PC-9 (cell line): ENCODE measurements at regions not wholly inside any gene's neighbourhood (a gene's known extent, or its start where the extent isn't known, plus 50 kb on each side); places are given as distances from the start of the nearest gene placed in this dataset.

Experiments
- BruUV-seq: library from RNA; stranded (reverse); fragments of 400-500 nt; replicated peaks from 2 replicates; lab custom pipeline; 2021; lab: Mats Ljungman, UMichigan
- CTCF ChIA-PET: fragments of 300-600 bp; sonication (Branson Sonifier 250); formaldehyde crosslinking; loops from one replicate; lab custom pipeline; 2022; ENCODE audit warnings: antibody characterized with exemption; lab: Charles Lee
- POLR2A ChIA-PET: fragments of 300-600 bp; sonication (Branson Sonifier 250); formaldehyde crosslinking; loops from one replicate; lab custom pipeline; 2022; ENCODE audit warnings: antibody characterized with exemption; ENCODE audit not compliant: unreplicated experiment; lab: Charles Lee
- DNase-seq, 2 experiments: peaks; one replicate each; pipeline versions ENCODE4 v3.0.0 to v3.0.0-alpha.2; 2015 to 2022; ENCODE audit warnings: mixed read lengths in 1 of 2
- H2AFZ ChIP-seq: fragments of 200-600 bp; sonication (generic); 2 replicates; pipeline ENCODE4 v1.8.1; 2017; ENCODE audit warnings: antibody characterized with exemption
- H3F3A ChIP-seq: fragments of 200-600 bp; sonication (generic); 2 replicates; pipeline ENCODE4 v1.8.1; 2017; ENCODE audit warnings: antibody characterized with exemption, mild to moderate bottlenecking, low read depth; ENCODE audit not compliant: insufficient read depth
- H3K27ac ChIP-seq: fragments of 200-600 bp; sonication (generic); 2 replicates; pipeline ENCODE4 v1.6.1; 2016; ENCODE audit warnings: mixed run types
- H3K27me3 ChIP-seq: fragments of 200-600 bp; sonication (generic); 2 replicates; pipeline ENCODE4 v1.6.1; 2016; ENCODE audit warnings: low read depth, mixed run types; ENCODE audit not compliant: insufficient read depth
- H3K36me3 ChIP-seq: fragments of 200-600 bp; sonication (generic); 2 replicates; pipeline ENCODE4 v1.6.1; 2016; ENCODE audit warnings: low read depth, mixed run types
- H3K4me1 ChIP-seq: fragments of 200-600 bp; sonication (generic); replicated peaks from 2 replicates; pipeline ENCODE4 v1.6.1; 2016; ENCODE audit warnings: mixed run types; ENCODE audit not compliant: insufficient read depth
- H3K4me2 ChIP-seq: fragments of 200-600 bp; sonication (generic); 2 replicates; pipeline ENCODE4 v1.6.1; 2017; ENCODE audit warnings: mixed run types
- H3K4me3 ChIP-seq: fragments of 200-600 bp; sonication (generic); 2 replicates; pipeline ENCODE4 v1.6.1; 2016; ENCODE audit warnings: mixed run types
- H3K79me2 ChIP-seq: fragments of 200-600 bp; sonication (generic); 2 replicates; pipeline ENCODE4 v1.6.1; 2017; ENCODE audit warnings: low read depth, mixed run types
- H3K9me2 ChIP-seq: fragments of 200-600 bp; sonication (generic); 2 replicates; pipeline ENCODE4 v1.8.1; 2017; ENCODE audit warnings: mild to moderate bottlenecking; ENCODE audit not compliant: insufficient read depth
- H3K9me3 ChIP-seq: fragments of 200-600 bp; sonication (generic); 2 replicates; pipeline ENCODE4 v1.8.1; 2016; ENCODE audit warnings: low read depth; ENCODE audit not compliant: insufficient read depth
- H4K20me1 ChIP-seq: fragments of 200-600 bp; sonication (generic); 2 replicates; pipeline ENCODE4 v1.8.1; 2017; ENCODE audit not compliant: insufficient read depth
- EZH2 ChIP-seq: fragments of 200-600 bp; sonication (generic); IDR thresholded peaks from 2 replicates; pipeline ENCODE4 v1.8.0; 2017; ENCODE audit warnings: antibody characterized with exemption, low read depth
- intact Hi-C: fragments of 100-400 bp; cut with micrococcal nuclease; formaldehyde crosslinking; loops from one replicate; pipeline ENCODE4 v1.10.0; 2022; ENCODE audit not compliant: unreplicated experiment
- TF ChIP-seq, protein P1 (sequence below): fragments of 200-600 bp; sonication (generic); conservative IDR thresholded peaks from 2 replicates; pipeline ENCODE4 v1.6.1; 2017; ENCODE audit warnings: mixed run types, antibody characterized with exemption, mild to moderate bottlenecking, moderate library complexity

DNA sequence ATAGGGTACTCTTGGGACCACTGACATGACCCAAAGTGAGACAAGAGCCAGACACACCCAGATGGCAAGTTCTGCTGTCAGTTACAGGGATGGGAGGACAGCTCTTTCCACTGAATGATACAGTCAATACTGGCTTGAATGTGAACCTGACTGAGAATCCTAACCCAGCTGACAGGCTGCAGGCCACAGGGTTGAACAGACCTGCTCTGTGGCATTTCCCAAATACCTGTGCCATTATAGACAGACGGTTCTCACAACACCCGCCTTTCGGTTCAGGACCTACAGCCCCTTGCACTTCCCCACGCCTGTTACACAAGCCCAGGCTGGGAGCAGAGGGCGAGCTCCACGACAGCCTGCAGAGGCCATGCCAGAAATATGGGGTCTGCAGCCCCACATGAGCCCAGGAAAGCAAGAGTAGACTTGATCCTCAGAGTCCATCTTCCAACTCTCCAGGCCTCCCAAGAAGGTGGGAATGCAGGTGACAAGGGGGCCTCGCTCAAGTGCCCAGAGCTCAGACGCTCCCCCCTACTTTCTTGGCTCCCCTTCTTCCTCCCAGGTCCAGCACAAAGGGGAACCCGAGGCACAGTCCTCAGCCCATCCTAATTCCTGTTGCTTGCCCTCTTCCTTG is 314.3 kb downstream of the SOX9 start:
- CTCF ChIA-PET = interaction anchor here (0.6 kb wide), 1 partner anchor 1984 kb away, joined by 3 read pairs; no protein-coding TSS in a partner anchor
- POLR2A ChIA-PET = interaction anchor here (0.6 to 0.7 kb wide), 3 partner anchors 12 to 77 kb away, joined by 4 to 15 read pairs (median 6); no protein-coding TSS in a partner anchor
- TF ChIP-seq EZH2 = no peak
- TF ChIP-seq, protein P1, sequence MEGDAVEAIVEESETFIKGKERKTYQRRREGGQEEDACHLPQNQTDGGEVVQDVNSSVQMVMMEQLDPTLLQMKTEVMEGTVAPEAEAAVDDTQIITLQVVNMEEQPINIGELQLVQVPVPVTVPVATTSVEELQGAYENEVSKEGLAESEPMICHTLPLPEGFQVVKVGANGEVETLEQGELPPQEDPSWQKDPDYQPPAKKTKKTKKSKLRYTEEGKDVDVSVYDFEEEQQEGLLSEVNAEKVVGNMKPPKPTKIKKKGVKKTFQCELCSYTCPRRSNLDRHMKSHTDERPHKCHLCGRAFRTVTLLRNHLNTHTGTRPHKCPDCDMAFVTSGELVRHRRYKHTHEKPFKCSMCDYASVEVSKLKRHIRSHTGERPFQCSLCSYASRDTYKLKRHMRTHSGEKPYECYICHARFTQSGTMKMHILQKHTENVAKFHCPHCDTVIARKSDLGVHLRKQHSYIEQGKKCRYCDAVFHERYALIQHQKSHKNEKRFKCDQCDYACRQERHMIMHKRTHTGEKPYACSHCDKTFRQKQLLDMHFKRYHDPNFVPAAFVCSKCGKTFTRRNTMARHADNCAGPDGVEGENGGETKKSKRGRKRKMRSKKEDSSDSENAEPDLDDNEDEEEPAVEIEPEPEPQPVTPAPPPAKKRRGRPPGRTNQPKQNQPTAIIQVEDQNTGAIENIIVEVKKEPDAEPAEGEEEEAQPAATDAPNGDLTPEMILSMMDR = no peak
- peak overlapping the region; percentile 53 for H3K27ac ChIP-seq
- no peak overlapping the region for H2AFZ ChIP-seq
- no peaks in the 10 kb centered on the region for H3K36me3 ChIP-seq
- DNase-seq = peak; percentile 46 to 81
- H3K4me2 ChIP-seq = peak overlapping the region; percentile 13
- H3K9me2 ChIP-seq = no peaks in the 10 kb centered on the region
- BruUV-seq = no TSS peak
- H3K9me3 ChIP-seq = no peaks in the 10 kb centered on the region
- no peak overlapping the region for H3K4me3 ChIP-seq
- peaks cover 23% of the 10 kb centered on the region for H3K4me1 ChIP-seq
- intact Hi-C loops = no loop called here
- no peaks in the 10 kb centered on the region for H3K27me3 ChIP-seq
- H3F3A ChIP-seq = no peaks in the 10 kb centered on the region; the same call in 1 of the 2 replicates
- peaks cover 98% of the 10 kb centered on the region for H3K79me2 ChIP-seq
- H4K20me1 ChIP-seq = no peaks in the 10 kb centered on the region

DNA sequence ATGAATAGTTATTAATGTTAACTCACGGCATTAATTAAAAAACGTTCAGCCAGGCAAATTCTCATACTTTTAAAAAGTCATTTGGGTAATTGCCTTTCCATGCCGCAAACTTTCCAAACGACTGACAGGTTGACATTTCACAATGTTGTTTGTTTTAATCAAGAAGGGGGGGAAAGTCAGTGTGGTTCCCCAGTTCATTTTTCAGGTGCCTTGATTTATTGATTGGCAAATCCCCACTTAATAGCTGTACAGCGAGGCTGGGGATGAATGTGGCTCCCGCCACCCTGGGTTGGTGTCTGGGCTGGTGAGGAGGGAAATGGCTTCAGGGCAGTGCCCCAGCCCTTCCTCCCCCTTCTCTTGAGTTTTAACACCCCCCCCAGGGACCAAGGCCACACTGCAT is 318.0 kb downstream of the SOX9 start:
- Histone ChIP-seq H3K27ac (no peak overlapping the region), H3K4me3 (no peak overlapping the region), H2AFZ (no peak overlapping the region), H3K9me2 (no peaks in the 10 kb centered on the region), H4K20me1 (no peaks in the 10 kb centered on the region), H3K4me1 (peaks cover 19% of the 10 kb centered on the region), H3K79me2 (peaks cover 100% of the 10 kb centered on the region), H3K9me3 (no peaks in the 10 kb centered on the region), H3K27me3 (no peaks in the 10 kb centered on the region), H3K4me2 (no peak overlapping the region), H3F3A (no peaks in the 10 kb centered on the region; the same call in 1 of the 2 replicates), H3K36me3 (no peaks in the 10 kb centered on the region)
- no TSS peak for BruUV-seq
- POLR2A ChIA-PET = interaction anchor here (0.6 kb wide), 2 partner anchors 28 to 265 kb away, joined by 3 to 4 read pairs; no protein-coding TSS in a partner anchor
- CTCF ChIA-PET = no interaction called here
- DNase-seq = no peak
- TF ChIP-seq, protein P1 = no peak
- no peak for TF ChIP-seq EZH2
- intact Hi-C loops = no loop called here

DNA sequence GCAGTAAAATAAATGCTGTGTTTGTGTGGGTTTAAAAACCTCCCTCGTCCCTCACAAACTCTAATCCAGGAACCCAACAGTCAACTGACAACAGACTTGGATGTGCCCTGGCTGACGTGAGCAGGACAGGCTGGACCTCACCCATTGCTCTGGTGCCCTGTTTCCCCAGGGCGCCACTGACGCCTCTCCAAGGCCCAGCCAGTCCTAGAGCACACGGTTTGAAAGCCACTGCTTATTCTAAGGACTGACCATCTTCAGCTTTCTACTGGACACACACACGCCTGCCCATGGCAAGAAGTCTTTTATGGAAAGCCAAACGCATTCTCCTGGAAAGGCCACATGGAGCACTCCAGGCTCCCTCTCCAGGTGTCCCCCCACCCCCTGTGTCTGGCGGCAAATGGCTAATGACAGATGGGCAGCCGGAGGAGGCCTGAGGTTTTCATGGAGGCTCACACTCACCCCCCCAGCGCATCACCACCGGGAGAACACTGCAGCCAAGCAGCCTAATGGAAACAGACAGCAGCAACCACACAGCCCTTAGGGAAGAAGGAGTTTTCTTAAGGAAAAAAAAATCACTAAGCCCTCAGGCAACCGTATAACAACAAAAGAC is 319.2 kb downstream of the SOX9 start:
- no peaks in the 10 kb centered on the region for H3K9me2 ChIP-seq
- TF ChIP-seq, protein P1 = no peak
- intact Hi-C loops = no loop called here
- peaks cover 100% of the 10 kb centered on the region for H3K79me2 ChIP-seq
- CTCF ChIA-PET = no interaction called here
- H3F3A ChIP-seq = no peaks in the 10 kb centered on the region; the same call in 1 of the 2 replicates
- H3K4me1 ChIP-seq = peaks cover 10% of the 10 kb centered on the region
- H3K9me3 ChIP-seq = no peaks in the 10 kb centered on the region
- no peak overlapping the region for H3K4me2 ChIP-seq
- no peak overlapping the region for H3K4me3 ChIP-seq
- H3K36me3 ChIP-seq = no peaks in the 10 kb centered on the region
- H3K27me3 ChIP-seq = no peaks in the 10 kb centered on the region
- no peak overlapping the region for H2AFZ ChIP-seq
- POLR2A ChIA-PET = no interaction called here
- no TSS peak for BruUV-seq
- DNase-seq = no peak
- no peak overlapping the region for H3K27ac ChIP-seq
- no peaks in the 10 kb centered on the region for H4K20me1 ChIP-seq
